CD4-positive, alpha-beta T cell treated with Interleukin-17A for 1 hour (primary cell): ENCODE measurements at regions not wholly inside any gene's neighbourhood (a gene's known extent, or its start where the extent isn't known, plus 50 kb on each side); places are given as distances from the start of the nearest gene placed in this dataset.

ENCODE experiments used
- DNase-seq: peaks from one replicate; pipeline ENCODE4 v3.0.0-alpha.2; 2020

DNA sequence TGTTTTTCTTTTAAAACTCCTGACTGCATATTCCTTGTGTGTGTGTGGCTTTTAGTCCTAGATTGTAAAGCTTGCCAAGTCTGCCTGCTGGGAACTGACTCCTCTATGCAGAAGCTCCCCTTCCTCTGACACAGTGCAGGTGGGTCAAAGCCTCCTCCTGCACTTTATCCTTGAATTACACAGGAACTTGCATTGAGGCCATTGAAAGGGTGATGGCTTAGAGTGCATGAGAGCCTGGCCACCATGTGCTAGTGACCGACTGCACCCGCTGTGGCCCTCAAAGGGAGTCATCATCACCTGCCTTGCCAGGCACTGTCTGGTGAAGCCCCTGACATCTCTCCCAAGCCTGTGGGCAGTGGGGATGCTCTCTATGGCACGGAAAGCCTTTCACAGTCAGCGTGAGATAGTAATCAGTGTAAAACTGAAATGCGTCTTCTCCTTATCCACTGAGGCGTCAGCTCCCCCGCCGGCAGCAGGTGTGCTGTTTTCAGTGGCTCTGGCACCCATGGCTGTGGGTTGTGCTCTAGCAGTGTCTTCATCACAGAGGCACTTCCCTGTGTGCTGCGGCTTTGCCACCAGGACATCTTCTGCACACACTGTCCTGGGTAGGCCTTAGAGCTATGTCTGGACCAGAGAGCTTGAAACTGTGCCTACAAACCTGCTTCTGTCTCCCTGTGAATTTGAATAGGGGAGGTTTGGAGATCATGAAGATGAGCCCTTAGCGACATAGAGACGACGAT is 87.9 kb downstream of the THBS2 start:
- no peak for DNase-seq

DNA sequence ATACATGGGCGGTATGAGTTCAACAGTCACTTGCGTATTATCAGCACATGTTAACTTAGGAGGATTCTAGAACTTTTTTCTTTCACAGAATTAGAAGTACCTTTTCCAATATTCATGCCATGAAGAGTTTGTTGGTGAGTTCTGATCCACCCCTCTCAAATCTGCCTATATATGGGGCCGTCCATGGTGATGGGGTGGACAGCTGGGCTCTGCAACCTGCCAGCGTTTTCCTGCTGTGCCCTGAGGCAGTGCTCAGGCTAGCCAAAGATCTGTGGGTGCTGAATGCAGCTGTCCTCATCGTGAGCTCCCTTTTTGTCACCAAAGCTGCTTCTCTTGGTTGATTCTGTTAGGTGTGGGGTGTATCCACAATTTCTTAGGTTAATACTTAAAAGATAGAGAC is 88.7 kb downstream of the THBS2 start:
- DNase-seq: no peak

DNA sequence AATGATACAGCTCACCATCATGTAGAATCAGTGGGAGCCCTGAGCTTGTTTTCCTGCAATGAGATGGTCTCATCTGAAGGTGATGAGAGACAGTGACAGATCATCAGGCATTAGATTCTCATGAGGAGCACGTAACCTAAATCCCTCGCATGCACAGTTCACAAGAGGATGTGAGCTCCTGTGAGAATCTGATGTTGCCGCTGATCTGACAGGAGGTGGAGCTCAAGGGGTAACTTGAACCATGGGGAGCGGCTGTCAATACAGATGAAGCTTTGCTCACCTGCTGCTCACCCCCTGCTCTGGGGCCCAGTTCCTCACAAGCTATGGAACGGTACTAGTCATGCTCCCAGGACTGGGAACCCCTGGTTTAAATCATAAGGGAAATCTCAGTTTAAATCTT is 89.2 kb downstream of the THBS2 start:
- no peak for DNase-seq

DNA sequence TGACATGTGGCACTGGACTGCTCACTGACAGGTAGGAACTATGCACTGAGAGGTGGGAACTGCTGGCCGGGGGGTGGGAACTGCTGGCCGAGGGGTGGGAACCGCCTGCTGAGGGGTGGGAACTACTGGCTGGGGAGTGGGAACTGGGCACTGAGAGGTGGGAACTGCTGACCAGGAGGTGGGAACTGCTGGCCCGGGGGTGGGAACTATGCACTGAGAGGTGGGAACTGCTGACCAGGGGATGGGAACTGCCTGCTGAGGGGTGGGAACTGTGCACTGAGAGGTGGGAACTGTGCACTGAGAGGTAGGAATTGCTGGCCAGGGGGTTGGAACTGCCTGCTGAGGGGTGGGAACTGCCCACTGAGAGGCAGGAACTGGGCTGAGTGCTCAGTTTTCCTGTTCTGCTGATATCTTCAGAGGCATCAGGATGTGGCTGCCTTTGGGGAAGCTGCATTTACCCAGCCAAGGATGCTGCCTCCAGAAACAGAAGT is 90.2 kb downstream of the THBS2 start:
- DNase-seq: no peak

DNA sequence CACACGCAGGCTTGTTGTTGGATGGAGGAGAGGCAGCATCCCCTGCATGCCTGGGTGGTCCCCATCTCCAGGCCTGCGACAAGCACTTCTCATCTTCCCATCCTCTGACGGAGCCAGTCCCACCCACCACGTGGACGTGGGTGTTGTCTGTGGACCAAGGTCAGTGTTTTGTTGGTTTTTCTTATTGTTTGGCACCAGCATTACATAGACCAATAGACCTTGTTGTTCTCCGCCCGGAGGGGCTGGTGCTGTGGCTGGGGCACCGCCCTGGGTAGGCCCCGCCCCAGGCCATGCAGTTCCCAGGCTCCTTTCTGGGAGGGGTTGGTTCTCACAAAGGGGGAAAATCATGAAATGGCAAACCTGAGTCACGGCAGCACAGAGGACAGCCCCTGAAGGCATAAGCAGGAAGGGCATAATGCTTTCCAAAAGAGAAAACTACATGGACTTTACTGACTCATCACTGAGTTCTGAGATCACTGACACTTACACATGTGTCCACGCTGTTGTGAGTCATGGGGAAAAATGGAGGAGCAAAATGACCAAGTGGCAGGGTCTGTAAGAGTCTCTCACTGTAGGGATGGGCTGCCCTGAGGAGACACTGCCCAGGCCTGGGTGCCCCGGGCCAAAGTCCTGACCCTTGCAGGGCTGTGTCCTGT is 90.8 kb downstream of the THBS2 start:
- DNase-seq: no peak

DNA sequence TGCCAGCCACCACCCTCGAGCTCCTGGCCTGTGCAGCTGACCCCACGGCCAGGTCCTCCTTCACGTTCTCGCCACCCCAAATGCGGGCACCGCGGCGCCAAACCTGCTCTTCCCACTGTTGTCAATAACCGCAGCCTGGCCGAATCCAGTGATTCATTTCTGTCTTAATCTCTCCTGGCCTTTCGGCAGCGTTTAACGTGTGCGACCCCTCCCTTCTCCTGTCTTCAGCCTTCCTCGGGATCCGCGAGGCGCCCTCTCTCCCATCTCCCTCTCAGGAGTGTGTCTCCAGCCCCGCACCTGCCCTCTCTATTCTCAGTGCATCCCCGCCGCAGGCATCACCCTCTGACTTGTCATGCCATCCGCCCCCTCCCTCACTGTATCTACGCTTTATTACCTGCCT is 91.4 kb downstream of the THBS2 start:
- DNase-seq: no peak

DNA sequence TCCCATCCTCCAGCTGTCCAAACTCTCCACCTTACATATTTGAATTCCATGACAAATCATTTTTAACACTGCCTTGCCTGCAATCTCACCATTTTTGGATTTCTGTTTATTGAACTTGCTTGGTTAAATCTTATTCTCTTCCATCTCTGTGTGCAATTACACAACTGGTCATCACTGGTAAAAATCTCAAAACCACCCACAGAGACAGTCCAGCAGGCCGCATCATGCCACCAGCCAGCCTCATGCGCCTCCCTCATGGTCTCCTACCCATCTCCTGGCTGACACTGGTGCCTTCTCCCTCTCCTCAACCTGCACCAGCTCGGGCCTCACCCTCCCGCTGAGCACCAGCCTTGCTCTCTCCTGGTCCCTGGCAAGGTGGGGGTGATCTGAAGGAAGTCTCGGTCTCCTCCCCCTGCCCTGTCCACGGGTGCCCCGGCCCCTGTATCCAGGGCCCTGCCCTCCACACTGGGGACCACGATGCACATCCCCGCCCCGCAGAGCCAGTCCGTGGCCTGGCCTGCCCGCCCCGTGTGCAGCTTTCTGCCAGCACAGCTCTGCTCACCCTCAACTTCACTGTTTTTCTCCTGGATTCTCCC is 92.0 kb downstream of the THBS2 start:
- DNase-seq: no peak

DNA sequence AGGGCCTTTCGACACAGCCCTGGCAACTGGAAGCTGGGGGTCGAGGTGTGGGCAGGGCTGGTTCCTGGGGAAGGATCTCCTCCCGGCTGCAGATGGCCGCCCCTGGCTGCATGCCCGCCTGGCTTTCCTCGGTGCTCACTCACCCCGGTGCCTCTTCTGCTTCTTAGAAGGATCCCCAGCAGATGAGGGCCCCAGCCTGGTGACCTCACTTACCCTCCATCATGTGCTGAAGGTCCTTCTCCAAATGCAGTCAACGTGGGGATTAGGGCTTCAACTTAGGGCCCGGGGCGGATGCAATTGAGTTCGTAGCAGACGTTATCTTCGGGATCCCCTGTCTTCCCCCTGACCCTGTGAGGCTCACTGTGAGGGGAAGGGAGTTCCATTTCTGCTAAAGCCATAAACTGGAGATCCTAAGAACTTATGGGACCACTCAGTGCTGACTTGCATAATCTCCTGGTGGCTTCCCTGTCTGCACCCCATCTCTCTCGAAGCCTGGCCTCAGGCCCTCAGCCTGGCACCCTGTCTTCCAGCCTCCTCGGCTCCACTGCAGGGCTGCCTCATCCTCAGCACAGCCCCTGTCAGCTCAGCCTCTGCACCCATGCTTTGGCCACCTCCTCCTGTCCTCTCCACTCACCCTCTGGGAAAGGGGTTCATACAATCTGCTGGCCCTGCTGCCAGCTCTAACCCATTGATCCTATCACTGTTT is 92.6 kb downstream of the THBS2 start:
- DNase-seq: no peak

DNA sequence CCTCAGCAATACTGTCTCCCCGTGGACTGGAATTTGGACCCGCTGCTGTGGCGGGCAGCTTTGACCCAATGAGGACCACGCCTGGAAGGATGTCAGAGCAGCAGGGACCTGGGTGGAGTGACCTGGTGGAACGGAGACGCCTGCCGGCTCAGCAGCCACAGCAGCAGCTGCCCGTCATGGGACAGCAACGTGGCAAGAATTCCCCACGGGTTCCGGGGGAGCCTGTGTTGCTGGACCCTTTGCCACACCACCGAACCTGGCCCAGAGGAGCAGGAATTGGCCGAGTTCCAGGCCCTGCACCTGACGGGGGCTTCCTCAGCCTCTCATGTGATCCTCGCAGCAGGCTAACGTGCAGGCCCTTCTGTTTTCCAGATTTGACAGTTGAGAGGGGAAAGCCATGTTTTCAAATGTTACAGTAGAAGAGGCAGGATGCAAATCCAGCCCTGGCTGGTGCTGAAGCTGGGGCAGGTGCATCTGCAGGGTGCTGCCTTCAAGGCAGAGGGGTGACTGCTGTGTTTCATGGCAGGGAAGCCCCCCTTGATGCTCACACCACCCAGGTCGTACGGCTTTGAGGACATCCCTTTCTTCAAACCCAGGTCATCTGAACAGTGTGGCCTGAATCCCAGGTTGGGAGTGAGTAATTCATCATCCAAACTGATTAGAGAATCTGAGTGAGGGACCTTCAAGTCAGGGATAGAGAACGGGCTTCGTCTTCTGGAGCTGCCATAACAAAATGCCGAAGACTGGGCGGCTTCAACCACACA is 93.4 kb downstream of the THBS2 start:
- DNase-seq: no peak

DNA sequence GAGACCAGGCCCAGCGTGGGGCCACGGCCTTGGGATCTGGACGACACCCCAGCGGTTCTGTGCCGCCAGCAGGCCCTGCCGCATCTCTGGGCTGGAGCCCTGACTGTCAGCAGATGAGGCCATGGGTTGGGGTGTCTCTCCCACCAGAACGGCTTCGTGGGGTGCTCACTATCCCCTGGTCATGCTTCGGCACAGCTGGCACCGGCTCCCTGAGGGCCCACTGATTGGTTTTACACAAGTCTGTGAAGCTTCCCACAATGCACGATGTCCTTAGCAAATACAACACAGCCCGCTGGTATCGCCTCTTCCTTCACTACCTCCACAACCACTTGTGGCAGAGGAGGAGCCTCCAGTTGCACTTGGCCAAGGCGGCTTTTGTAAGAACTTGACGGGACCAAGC is 94.3 kb downstream of the THBS2 start:
- no peak for DNase-seq

DNA sequence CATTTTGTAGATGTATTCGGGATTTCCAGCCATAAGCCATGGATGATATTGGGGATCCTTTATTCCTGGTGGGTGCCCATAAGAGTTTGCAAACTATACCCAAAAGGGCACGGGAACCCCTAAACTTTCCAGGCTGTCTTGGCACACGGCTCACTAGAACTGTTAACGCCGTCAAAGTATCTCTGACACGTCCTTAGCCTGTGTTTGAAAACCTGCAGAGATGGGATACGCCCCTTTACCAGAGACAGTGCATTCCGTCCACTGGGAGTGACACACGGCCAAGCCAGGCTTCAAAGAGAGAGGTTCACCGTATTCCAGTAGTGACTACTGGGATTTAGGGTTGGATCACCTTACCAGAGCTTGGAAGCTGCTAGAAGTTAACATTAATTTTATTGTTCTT is 95.0 kb downstream of the THBS2 start:
- DNase-seq: no peak

DNA sequence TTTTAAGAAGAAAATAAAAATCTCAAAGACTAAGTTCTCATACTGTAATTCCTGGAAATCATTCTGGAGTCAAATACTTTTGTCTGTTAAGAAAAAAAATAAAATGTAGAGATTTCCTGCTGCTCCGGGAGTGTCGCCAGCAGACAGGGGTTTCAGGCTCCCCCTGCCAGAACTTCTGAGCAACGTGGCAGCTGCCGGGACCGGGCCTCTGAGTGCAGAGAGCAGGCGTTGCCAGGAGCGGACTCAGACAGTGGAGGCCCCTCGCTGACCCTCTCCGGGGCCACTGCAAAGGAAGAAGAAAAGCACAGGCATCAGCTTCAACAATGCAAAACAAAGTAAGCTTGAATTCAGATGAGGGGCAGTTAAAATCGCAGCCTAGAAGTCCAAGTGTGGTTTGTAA is 95.5 kb downstream of the THBS2 start:
- DNase-seq: no peak

DNA sequence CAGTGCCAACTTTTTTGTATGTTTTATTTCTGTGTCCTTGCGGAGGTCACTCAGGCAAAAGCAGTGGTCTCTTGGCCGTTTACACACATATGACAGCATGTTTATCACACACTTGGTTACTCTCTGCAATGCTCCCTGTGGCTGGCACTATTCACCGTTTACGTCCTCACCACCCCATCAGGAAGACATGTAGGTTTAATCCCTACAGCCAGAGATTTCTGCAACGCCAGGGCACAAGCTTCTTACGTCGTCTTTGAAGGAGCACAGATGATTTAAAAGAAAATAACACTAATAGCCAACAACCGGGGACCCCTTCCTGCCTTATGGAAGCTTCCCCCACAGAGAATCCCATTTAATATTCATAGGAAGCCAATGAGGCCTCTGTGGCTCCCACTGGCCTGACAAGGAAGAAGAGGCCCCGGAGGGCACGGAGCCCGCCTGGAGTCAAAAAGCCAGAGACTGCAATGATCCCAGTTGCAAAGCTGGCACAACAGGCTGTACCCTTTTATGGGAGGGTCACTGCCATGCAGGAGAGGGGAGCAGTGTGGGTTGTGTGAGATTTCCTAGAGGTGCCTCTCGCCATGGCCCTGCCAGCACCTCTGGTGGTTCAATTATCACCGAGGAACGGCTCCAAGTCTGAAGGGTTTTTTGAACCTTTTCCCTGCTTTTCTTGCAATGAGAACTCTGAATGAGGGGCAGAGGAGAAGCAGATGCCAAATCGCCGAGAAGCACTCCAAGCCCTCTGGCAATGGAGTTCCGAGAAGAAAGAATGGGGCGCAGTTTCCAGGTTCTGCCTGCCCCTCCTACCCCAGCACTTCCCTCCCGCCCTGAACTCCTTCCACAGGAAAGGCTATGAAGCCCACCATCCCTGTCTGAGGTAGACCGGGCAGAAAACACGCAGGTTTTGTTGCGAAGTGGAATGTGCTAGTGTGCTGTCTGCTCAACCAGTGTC is 96.2 kb downstream of the THBS2 start:
- DNase-seq: no peak

DNA sequence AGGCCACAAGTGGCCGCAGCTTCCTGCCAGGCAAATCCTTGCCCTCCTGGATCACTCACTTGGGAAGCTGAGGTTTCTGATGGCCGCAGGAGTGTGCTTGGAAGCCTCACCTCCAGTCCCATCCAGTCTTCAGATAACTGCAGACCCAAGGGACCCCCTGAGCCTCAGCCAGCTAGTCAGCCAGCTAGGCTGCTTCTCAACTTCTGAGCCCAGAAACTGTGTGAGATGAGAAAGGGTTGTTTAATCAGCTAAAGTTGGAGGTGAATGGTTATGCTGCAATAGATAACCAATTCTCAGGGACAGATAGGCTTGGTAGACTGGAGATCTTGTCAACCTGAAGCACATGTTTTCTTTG is 96.9 kb downstream of the THBS2 start:
- DNase-seq: no peak

DNA sequence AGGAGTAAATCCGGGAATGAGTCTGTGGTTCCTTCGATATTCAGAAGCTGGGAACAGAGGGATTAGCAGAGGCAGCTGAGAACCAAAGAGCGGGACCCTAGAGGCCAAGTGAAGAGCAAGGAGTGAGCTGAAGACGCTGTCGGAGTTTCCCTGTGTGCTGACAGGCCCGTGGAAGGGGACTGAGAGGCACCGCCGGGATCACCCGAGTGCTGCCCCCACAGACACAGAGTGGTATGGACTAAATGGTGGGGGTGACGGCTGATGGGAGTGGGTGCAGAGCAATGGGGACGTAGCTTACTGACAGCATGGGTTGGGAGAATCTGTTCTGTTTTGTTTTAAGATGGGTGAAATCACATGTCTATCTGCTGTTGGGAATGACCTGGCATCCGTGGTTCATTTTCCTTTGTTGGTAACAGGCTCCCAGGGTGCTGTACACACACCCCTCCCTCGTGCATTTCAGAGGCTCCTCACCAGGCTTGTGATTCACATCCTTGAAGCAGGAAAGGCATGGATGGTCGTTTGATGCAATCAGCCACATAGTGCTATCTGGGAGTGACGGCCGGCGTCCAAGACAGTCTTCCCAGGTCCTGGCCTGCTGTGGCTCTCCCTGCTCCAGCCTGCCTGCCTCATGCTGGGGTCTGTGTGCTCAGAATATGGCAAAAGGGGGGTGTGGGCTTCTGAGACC is 97.4 kb downstream of the THBS2 start:
- DNase-seq: no peak

DNA sequence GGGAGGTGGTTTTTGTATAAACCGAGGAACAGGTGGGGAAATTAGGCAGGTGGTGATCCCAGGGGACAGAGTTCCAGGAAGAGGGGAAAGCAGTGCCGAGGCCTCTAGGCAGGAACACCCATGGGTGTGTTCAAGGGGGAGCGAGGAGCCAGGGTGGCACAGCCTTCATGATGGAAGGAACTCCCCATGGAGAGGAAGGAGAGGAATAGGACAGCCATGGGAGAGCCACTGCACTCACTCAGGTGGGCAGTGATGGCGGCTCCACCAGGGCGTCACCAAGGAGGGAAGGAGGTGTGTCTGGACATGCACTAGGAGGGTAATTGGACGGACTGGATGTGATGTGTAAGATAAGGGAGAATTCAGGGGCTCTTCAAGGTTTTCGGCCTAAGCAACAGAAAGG is 98.2 kb downstream of the THBS2 start:
- DNase-seq: no peak

DNA sequence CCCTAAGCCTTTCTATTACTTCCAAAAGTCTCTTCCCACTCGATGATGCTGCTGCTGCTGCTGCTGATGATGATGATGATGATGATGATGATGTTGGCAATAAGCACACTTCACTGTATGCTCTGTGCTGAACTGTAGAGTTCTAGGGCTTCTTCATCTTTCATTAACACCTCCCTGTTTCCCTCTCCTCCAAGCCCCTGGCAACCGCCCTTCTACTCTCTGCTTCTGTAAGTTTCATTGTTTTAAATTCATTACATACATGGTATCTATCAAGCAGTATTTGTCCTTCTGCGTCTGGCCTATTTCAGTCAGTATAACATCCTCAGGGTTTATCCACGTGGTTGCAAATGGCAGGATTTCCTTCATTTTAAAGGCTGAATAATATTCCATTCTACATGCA is 100.2 kb downstream of the THBS2 start:
- DNase-seq: no peak

DNA sequence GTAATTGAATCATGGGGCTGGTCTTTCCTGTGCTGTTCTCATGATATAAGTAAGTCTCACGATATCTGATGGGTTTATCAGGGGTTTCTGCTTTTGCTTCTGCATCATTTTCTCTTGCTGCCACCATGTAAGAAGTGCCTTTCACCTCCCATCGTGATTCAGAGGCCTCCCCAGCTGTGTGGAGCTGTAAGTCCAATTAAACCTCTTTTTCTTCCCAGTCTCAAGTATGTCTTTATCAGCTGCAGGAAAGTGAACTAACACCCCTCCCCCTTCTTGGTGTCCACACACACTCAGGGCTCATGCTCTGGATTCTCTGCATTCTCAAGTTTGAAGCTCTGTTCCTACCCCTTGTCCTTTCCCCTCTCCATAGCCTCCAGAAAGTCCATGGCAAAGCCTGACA is 107.1 kb downstream of the THBS2 start:
- DNase-seq: no peak

DNA sequence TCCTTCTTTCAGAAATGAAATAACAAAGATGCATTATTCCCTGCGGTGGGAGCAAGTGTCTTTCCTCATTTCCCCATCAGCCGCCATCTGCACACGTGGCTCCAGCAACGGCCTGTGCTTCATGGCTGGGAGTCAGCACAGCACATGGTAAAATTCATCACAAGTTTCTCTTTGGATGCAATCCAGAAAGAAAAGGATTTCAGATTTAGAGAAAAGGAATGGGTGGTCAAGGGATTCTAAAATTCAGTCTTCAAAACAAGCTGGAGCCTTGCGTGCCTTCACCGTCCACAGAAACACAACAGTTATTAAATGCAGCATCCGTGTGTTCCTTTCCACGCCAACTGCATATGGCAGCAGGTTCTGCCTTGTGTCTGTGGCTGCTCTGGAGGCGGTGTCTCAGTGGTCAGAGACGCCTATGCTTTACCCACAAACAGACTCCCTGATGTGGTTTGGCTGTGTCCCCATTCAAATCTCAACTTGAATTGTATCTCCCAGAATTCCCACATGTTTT is 107.6 kb downstream of the THBS2 start:
- DNase-seq: no peak

DNA sequence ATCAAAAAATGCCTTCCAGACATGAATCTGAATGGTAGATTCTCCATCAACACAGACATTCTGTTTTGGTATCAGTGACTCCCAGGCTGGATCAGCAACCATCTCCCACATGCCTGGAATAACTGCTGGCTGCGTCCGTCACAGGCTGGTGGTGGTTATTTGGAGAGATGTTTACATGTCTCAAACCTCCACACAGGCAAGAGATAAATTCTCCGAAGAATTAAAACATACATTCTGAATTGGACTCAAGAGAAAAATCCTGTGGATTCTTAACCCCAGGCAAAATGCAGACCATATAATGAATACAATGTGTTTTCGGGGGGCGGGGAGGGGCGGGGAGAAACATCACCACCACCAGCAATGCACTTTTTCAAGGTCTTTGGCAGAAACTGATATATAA is 108.2 kb downstream of the THBS2 start:
- DNase-seq: no peak

DNA sequence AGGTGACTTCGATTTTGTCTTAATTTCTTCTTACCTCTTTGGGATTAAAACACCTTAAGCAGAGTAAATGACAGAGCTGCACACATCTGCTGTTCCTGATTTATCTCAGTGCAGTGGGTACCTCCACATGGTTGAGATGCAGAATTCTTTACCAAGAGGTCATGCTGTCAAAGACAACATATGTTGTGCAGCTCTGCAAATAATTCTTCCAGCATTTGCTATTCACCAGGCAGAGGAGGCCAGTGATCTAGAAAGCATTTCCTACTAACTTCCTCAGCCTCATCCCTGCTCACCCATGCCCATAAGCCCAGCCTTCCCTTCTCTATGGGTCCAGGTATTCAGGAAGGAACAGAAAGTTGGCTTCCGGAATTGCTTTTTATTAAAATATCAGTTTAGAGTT is 109.3 kb downstream of the THBS2 start:
- no peak for DNase-seq
